ENCODE measurements at regions not wholly inside any gene's neighbourhood (a gene's known extent, or its start where the extent isn't known, plus 50 kb on each side); places are given as distances from the start of the nearest gene placed in this dataset.
"Not testable (repeated sequence)": the region's sequence is repeated elsewhere in the genome, so short reads cannot be mapped to it uniquely, and the experiment has no call there.

DNA sequence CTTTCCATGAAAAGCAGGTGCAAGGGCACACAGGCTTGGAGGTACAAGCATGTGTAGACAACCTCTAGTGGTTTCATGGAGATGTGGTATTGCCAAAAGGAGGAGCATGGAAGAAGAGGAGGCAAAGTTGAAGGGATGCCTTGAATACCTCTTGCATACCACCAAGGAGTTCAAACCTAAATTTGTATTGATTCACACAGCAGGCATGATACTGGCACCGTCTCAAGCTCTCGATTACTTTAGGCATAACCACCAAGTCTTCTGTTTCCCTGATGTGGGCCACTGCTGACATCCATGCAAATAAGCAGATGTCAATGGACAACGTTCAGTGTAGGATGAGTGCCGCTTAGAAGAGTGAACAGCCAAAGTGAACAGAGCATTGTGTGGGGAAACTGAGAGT, 87.1 kb downstream of the SCN11A start:
- no peak for DNase-seq

DNA sequence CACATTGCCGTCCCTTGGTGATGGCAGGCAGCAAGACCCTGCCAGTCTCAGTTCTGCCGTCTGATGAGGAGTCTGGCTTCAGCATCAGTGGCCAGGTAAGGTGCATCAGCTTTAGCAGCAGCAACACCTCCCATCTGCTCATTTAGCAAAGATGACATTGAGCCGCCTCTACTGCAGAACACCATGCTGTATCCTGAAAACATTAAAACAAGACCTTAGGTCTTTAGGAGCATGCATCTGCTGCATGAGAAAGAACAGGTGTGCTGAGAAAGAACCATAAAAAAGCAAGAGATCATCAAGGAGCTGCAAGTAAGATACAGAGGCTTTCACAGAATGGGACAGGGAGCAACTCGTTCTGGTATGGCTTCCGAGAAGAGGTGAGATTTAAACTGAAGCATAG, 87.5 kb downstream of the SCN11A start:
- DNase-seq: no peak

DNA sequence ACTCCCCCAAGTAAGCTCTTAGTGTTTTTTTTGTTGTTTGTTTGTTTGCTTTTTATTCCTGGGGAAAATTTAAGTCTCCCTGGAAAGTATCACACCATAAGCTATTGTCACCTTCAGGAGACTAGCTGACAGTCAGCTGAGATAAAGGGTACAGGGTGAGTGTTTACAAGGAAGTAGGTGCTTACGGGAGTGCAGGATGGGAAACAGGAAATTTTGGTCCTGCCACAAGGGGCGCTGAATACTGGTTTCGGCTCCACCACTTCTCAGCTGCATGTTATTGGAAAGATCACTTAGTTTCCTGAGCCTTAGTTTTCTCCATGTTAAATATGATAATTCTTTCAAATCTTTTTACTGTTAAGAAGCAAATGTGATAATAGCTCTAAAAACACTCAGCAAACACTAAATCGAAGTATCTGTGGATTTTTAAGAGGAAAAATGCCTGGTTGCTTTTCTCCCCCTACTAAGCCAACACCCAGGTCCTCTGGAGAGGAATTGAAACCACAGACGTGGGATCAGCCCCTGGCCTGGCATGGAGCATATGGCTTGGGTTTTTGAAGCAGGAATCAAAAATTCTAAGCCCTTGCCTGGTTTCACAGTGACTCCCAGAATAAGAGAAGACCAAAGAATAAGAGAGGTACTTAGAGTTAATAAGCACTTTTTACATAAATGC, 90.7 kb downstream of the SCN11A start:
- DNase-seq: peak in 1 of 2 donors; percentile 14

DNA sequence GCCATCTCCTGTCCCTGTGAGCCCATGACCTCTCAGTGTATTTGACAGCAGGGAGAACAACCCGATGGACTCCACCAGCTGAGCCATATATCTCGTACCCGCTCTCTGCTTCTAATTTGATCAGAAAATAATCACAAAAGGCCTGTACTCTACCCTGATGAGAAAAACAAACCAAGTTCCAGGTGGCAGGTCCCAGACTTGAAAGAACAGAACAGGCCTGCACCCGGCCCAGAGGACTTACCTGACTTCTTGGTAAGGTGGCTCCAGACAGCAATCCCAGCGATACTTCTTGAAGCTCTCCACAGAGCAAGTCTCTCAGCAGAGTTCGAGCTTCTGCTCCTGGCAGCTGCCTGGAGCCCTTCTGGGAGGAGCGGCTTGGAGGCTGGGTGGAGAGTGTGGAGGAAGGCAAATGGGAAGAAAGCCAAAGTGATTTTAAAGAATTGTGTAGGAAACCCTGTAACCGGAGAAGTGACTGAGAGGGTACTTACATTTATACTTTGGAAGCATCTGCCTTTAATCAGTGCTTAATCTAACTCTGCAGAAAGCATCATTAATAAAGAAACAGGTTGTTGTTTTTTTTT, 91.6 kb downstream of the SCN11A start:
- DNase-seq: no peak

DNA sequence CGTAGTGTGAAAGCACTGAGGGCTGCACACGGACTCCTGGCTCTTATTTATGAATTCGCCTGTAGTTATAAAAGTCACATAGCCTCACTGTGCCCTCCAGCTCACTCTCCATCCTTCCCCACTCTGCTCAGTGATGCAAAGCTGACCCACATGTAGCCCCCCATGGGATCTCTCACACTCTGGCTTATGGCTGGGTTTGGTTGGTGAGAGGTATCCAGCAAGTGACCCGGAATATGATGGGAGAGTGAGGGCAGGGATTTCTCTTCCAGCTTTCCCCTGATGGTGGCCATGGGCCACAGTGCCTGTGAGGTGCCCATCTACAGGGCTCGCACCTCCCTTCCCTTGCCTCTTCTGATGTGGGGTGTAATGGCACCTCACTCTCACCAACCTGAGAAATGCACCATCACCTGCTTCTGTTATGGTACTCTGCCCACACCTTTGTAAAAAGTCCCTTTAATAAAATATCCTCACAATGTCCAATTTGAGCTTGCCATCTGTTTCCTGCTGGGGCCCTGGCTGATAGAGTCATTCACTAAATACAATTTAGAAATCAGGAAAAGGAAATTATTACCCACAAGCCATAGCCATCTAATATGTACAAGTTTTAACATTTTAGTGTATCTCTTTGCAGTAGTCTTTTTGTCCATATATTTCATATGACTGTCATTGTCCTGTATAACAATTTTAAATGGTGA, 93.6 kb downstream of the SCN11A start:
- no peak for DNase-seq

DNA sequence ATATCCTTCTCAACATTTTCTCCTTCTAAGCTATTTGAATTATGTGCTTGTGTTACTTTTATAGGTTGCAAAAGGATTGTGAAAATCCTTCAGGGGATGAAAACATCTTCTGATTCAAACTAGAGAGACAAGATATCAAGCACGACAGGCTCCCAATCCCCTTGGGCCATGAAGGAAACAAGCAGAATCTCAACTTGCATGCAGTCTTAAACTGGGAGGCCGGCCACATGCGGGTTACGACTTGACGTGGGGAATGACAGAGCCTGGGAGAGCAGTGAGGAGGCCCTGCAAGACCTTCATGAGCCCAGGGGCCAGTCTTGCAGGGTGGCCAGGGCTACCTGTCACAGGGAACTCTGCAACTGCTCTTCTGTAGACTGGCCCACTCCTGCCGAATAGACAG, 94.4 kb downstream of the SCN11A start:
- no peak for DNase-seq

DNA sequence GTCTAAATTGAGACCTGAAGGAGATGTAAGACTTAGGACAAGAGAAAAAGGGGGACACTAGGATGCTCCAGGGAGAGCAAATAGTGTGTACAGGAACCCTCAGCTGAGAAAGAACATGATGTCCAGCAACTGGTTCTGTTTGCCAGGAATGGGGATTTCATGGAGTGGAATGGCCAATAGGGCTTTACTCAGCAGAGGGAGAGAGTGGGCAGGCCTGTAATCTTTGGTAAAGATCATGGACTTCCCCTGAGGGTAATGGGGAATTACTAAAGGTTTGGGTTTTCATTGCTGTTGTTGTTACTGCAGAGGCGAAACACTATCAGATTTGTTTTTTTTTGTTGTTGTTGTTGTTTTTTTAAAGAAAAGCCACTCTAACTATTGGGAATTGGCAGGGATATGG, 99.0 kb downstream of the SCN11A start:
- no peak for DNase-seq

DNA sequence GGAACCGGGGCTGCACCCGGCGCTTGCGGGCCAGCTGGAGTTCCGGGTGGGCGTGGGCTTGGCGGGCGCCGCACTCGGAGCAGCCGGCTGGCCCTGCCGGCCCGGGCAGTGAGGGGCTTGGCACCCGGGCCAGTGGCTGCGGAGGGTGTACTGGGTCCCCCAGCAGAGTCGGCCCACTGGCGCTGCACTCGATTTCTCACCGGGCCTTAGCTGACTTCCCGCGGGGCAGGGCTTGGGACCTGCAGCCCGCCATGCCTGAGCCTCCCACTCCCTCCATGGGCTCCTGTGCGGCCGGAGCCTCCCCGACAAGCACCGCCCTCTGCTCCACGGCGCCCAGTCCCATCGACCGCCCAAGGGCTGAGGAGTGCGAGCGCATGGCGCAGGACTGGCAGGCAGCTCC, 100.6 kb downstream of the SCN11A start:
- DNase-seq: not testable (repeated sequence)

DNA sequence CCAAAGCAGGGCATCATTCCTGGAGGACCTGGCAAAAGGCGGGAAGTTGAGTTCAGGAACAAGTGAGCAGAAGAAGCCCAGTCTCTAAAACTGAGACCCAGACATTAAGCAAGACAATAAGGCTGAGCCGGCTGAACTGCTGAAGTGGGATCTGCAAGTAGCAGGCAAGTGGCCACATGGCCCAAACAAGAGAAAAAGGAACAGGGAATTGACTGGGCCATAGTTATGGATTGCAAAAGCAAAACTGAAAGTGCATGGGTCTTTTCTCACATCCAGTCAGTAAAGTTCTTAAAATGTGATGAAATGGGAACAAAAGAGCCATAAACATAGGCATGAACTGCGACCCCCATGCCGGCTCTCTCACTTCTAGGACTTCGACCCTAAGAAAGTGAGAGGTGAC, 101.2 kb downstream of the SCN11A start:
- DNase-seq: no peak

DNA sequence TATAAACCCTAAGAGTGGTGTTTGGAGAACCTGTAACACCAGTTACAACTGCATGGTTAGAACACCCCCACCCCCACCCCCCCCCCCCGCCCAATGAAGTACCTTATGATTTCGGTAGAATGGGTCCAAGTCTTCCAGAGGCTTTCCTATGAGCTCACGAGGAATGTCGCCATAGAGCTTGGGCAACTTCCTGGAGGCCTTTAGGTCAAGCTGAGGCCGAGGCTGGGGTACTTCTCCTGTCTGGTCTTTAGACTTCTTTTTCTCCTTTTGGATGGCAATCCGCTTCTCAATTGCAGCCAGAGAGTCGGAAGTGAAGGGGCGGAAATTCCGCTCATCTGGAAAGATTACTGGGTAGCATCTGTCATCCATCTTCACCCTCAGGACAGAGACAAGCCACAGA, 101.8 kb downstream of the SCN11A start:
- DNase-seq: no peak

DNA sequence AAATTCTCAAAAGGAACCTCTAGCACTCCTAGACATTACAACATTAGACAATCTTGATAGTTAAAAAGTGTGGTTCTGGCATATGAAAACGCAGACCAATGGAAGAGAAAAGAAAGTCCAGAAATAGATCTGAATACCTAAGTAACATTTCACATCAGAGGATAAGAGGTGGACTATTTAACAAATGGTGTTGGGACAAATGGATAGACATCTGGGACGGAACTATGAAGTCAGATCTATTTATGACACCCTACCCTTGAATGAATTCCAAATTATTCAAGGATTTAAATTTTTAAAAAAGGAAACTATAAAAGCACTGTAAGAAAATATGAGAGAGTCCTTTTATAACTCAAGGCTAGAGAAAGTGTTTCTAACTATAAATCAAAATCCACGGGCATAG, 111.3 kb downstream of the SCN11A start:
- no peak for DNase-seq

DNA sequence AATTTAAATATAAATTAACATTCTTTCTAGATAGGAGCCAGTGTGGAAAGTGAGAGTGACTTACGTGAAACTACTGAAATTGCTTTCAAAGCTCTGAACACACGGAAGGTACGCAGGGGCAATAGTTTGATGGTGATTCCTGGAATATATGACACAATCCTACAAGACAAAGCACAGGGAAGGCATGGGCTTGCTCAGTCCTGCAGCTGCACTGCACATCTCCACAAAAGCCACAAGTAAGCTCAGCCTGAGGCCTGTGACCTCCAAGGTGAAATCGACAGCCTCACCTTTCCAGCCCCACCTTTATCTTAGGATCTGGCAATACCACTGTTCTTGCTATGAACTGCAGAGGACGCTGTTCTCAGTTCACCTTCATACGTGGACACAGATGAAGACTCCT, 109.3 kb upstream of the SCN10A start:
- no peak for DNase-seq

DNA sequence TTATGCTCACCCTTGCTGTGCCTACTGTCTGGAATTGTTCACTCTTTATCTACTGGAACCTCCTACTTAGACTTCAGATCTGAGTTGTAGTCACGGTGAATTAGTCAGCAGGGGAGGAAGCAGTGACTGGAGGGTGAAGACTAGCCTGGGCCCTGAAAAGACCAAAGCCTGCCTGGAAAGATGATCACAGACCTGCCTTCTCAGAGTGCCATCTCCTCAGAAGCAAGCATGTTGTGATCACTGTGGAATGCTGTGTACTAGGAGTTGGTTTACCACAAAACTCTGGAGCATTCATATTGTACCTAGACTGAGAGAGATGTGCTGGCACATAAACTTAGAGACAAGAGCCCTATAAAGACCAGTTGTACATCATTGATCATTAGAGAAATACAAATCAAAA, 100.7 kb upstream of the SCN10A start:
- no peak for DNase-seq

DNA sequence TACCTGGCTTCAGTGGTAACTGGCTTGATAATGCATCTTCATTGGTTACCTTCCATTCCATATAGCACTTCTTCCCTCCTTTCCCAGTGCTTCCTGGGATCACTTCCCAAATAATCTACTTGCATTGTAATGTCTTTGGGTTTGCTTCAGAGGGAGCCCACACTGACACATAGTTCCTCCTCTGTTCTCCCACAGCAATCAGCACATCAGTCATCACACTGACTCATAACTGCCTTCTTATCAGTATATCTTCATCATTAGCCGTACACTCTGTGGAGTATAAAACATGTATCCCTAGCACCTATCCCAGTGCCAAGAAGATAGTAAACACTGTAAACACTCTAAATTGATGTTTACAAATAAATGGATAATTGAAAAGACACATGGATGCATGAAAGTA, 91.4 kb upstream of the SCN10A start:
- no peak for DNase-seq

DNA sequence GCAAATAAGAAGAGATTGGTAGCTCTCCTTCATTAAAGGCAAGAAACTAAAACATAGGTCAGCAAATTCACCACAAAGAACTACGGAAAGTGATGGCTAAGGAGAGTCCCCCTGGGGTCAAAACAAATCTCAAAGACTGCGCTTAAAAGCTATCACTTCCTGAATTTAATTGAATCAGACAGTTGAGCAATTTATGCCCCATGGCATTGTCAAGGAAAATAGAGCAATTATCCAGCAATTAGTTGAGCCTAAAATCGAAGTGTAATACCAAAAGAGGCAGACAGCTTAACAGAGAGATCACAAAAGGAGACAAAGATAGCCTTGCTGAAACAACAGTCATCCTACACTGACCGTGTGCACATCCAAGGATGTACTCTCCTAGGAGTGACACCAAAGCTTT, 74.4 kb upstream of the SCN10A start:
- DNase-seq: no peak

DNA sequence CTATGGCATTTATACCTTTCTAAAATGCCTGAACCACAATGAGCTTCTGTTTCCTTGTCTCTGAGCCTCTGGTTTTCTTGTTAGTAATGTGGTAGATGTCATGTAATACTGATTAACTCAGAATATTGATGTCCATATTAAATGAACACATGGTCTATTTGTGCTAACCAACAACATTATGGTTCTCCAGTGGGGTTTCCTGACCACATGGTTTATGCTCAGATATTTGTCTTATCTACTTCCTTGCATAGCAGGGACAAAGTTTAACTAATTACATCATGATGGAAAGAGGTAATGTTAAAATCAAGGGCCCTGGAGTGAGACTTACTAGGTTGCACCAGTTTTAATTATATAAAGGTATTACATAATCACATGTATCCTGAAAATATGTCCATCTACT, 62.6 kb upstream of the SCN10A start:
- DNase-seq: no peak

Data from hippocampal formation (tissue), 2 donors.